ENCODE measurements at regions not wholly inside any gene's neighbourhood (a gene's known extent, or its start where the extent isn't known, plus 50 kb on each side); places are given as distances from the start of the nearest gene placed in this dataset.
"Not testable (repeated sequence)": the region's sequence is repeated elsewhere in the genome, so short reads cannot be mapped to it uniquely, and the experiment has no call there.

- H3K4me3 ChIP-seq (replicated peaks; ENCODE audit: low read depth, low read length); DNase-seq (ENCODE audit: low read depth): not testable (repeated sequence)
These were observed 55.9 kb upstream of the ACSM6 start for GRCh38 chr10:95137990-95138625.

GRCh38 chr10:95134490-95134889 is 59.5 kb upstream of the ACSM6 start:
- no peak overlapping the region for H3K4me3 ChIP-seq (replicated peaks; ENCODE audit: low read depth, low read length)
- TF ChIP-seq CTCF (IDR thresholded peaks at IDR 0.05; ENCODE audit: low read length, missing control alignments) = no peak
- no peak for DNase-seq (ENCODE audit: low read depth)

GRCh38 chr10:95133997-95134396 is 60.0 kb upstream of the ACSM6 start:
- TF ChIP-seq CTCF (IDR thresholded peaks at IDR 0.05; ENCODE audit: low read length, missing control alignments) = no peak
- DNase-seq (ENCODE audit: low read depth) = no peak
- no peak overlapping the region for H3K4me3 ChIP-seq (replicated peaks; ENCODE audit: low read depth, low read length)

GRCh38 chr10:95133016-95133752 is 60.9 kb upstream of the ACSM6 start:
- DNase-seq (ENCODE audit: low read depth) = peak; percentile 88
- no peak overlapping the region for H3K4me3 ChIP-seq (replicated peaks; ENCODE audit: low read depth, low read length)
- peak; percentile 79 for TF ChIP-seq CTCF (IDR thresholded peaks at IDR 0.05; ENCODE audit: low read length, missing control alignments)

- not testable (repeated sequence) for DNase-seq (ENCODE audit: low read depth); H3K4me3 ChIP-seq (replicated peaks; ENCODE audit: low read depth, low read length)
These were observed 61.1 kb upstream of the CYP2C8 start for GRCh38 chr10:95130429-95130828.

GRCh38 chr10:95125582-95125981 is 56.3 kb upstream of the CYP2C8 start:
- no peak for DNase-seq (ENCODE audit: low read depth)
- TF ChIP-seq CTCF (IDR thresholded peaks at IDR 0.05; ENCODE audit: low read length, missing control alignments) = no peak
- H3K4me3 ChIP-seq (replicated peaks; ENCODE audit: low read depth, low read length) = no peak overlapping the region

- no peak for DNase-seq (ENCODE audit: low read depth)
- no peak overlapping the region for H3K4me3 ChIP-seq (replicated peaks; ENCODE audit: low read depth, low read length)
- no peak for TF ChIP-seq CTCF (IDR thresholded peaks at IDR 0.05; ENCODE audit: low read length, missing control alignments)
These were observed 53.4 kb upstream of the CYP2C8 start for GRCh38 chr10:95122736-95123135.

- no peak for TF ChIP-seq CTCF (IDR thresholded peaks at IDR 0.05; ENCODE audit: low read length, missing control alignments)
- peak; percentile 75 for DNase-seq (ENCODE audit: low read depth)
- no peak overlapping the region for H3K4me3 ChIP-seq (replicated peaks; ENCODE audit: low read depth, low read length)
These were observed 52.6 kb upstream of the CYP2C8 start for GRCh38 chr10:95121904-95122303.
